ENCODE measurements at regions not wholly inside any gene's neighbourhood (a gene's known extent, or its start where the extent isn't known, plus 50 kb on each side); places are given as distances from the start of the nearest gene placed in this dataset.
"Not testable (repeated sequence)": the region's sequence is repeated elsewhere in the genome, so short reads cannot be mapped to it uniquely, and the experiment has no call there.

DNA sequence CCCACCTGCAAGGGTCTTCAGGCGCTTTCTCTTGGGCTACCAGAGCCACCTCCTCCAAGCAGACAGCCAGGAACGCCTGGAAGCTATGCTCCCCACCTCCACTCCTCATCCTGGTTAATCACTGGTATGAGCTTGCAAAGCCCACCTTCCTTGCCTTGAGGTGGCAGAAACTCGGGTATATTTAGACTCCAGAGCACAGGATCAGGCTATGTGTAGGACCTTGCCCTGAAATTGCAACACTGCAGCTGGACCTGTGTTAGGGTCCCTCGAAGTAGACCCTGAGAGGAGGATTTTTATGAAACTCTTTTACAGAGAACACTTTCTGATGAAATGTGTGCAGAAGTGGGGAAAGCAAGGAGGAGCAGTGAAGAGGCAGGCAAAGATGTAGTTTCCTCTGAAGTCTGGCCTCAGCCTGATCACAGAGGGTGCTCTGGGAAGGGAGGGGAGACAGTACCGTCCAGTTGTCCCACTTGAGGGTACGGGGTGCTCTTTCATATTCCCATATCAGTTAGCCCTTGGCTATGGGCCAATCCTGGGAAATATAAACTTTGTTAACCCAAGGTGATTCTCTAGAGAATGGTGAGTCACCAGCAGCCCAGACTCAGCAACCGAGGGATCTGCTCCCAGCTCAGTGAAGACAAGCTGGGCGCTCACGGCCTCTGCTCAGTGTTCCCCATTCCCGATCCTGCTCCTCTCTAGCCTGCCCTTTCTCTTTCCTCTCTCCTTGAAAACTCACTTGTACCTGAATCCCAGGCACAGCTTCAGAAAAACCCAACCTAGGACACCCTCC lies 157.9 kb downstream of the UQCRFS1 start:
- no peak for DNase-seq (ENCODE audit: low read depth)

DNA sequence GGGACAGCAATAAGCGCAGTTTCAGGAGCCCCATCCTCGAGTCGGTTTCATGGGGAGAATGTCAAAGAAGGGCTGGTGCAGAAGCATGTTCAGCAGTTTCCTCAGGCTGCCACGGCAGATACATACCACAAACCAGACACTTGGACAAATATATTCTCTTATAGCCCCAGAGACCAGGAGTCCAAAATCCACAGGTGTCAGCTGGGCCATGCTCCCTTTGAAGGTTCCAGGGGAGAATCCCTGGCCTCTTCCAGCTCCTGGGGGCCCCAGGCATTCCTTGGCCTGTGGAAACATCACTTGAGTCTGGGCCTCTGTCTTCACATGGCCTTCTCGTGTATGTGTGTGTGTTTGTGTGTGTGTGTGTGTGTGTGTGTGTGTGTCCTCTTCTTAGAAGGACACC lies 164.1 kb downstream of the UQCRFS1 start:
- no peak for DNase-seq (ENCODE audit: low read depth)

DNA sequence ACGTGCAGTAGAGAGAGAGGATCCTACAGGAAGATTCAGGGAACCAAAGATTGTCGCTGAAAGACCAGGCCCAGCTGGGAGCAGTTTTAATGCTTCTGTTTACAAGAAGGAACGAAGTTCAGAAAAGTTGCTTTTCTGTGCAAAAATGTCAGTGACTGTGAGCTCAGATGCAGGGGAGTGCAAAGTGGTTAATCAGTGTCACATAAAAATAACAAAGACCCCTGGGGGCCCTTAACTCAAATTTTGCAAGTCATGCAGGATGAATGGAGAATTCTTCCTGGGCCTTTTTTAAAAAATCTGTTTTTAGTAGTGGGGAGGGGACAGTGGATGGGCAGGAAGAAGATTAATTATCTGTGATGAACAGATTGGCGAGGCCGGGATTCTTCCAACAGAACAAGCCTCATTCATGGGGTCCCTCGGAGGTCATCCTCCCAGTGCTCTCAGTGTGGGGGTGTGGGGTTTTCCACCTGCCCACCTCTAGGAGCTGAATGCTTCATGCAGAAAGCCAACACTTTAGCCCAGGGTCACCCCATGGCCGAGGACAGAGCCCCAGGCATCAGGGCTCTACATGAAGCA lies 167.2 kb downstream of the UQCRFS1 start:
- no peak for DNase-seq (ENCODE audit: low read depth)

DNA sequence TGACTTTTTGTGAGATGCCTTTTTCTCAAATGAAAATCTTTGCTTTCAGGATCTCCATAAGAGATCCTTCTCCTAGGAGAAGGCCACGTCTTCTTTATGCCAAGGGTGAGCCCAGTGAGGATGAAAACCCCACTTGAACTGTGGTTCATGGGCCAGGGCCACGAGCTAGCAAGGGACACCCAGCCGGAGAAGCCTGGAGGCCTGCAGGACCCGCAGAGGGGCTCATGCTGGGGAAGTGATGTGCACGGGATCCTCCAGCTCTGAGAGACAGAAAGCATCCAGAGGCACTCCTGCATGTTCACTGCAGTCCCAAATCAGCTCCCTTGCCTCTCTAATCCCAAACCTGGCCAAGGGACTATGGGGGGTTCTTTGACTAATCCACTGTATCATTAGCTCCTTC lies 168.9 kb downstream of the UQCRFS1 start:
- no peak for DNase-seq (ENCODE audit: low read depth)

DNA sequence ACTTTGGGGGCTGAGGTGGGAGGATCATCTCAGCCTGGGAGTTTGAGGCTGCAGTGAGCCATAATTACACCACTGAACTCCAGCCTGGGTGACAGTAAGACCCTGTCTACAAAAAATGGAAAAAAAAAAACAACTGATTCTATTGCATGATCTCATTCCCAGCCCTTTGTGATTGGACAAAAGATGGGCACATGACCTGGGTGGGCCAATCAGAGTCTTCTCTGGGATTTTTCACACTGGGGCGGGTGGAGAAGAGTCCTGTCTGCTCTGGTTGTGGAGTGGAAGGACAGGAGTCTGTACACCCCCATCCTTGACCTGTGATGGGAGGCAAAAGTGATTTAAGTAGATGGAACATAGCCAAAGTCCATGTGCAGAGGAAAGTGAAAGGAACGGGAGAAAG lies 170.5 kb downstream of the UQCRFS1 start:
- DNase-seq (ENCODE audit: low read depth): no peak

DNA sequence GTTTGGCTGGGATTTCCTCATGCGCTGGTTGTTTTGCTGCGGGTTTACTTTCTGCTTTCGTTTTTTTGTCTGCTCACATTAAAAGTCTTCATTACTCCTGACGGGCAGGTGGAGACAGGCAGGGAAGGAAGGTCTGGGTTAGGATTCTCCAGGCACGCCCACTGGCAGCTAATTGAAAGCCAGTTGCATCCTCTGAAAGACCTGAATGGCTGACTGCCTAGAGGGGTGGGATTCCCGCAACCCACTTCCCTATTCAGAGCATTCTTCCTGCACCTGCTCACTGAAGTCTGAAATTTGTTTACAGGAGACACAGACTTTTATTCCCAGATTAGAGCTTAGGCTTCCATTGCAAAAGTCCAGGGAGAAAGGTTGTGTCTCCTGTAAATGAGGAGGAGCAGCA lies 172.0 kb downstream of the UQCRFS1 start:
- no peak for DNase-seq (ENCODE audit: low read depth)

DNA sequence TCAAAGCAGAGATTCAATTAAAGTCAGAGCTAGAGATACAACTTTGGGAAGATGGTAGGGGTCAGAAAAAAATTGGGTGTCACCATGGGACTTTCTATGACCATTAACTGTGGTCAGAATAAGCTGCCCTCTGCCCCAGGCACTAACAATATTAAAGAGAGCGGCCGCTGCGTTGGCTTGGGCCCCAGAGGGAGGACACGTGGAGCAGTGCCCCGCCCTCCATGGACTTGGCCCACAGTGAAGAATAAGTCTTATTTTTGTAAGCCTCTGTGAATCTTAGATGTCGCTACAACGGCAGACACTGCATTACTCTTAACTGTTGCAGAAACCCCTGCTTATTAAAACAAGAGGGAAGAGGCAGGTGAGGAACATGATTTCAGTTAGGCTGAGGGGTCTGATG lies 172.7 kb downstream of the UQCRFS1 start:
- no peak for DNase-seq (ENCODE audit: low read depth)

DNA sequence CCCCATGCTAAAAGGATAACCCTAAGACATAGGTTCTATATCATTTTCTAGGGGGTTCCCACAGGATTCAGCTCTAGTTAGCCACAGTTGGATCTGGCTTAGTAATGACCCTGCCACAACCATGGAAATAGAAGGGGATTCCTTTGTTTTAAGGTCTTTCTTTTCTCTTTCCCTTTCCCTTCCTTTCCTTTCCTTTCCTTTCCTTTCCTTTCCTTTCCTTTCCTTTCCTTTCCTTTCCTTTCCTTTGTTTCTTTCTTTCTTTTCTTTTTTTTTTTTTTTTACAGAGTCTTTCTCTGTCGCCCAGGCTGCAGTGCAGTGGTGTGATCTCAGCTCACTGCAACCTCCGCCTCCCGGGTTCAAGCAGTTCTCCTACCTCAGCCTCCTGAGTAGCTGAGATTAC lies 173.9 kb downstream of the UQCRFS1 start:
- not testable (repeated sequence) for DNase-seq (ENCODE audit: low read depth)

DNA sequence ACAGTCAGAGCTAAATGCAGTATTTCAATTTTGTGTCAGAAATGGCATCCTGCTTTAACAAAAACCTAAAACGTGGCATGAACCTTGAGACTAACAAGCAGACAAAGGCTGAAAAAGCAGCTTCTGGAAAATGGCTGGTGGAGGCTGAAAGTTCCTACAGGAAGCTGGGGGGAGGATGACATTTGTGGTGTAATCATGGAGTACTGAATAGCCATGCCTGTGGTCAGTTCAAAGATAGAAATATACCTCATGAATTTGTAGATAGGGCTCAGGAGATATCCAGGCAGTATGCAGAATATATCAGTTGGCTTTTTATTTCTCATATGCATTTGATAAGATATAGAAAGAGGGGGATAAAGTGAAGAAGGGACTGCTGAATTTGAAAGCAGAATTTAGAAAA lies 181.7 kb downstream of the UQCRFS1 start:
- no peak for DNase-seq (ENCODE audit: low read depth)

DNA sequence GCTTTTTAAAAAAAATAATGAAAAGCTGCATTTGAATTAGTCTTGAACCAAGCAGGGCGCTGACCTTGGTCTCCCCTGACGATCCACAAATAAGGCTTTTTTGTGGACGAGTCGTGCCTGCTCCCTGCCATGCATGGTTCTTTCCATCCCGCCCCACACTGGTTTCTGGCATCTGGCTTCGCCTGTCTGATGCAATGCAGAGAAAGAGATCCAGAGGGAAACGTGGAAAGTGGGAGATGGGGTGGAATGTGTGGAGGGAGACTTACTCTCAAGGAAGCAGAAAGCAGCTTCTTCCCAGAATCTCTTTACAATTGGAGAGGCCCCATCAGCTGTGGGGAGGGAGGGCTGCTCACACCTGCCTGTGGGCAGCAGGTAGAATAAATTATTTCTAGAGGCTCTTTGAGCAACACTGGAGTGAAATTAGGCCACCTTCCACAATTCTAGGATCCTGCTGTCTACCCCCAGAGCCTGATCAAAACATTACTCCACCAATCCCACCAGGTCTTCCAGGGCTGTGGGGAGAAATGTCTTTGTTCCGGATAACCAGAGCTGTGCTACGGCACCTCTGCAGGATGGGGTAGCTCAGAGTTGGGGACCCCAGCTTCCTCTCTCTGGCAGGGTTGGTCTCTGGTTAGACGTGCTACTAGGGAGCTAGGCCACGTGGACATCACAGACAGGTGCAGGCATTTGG lies 183.5 kb downstream of the UQCRFS1 start:
- no peak for DNase-seq (ENCODE audit: low read depth)

DNA sequence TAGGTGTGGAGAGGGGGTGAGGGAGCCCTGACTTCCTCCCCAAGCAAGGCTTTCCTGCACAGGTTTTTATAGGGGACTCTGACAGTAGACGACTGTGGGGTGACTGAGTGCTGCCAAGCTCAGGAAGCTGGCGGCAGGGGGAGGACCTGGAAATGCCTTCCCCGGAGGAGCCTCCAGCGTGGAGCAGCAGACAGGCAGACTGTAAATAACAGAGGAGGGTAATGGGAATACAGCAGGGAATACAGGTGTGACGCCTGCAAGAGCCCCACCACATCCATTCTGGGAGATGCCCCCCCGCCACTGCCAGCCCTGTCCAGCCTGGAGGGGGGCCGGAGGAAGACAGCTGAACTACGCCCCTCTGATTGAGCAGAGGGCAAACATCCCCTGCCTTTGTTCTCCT lies 190.4 kb downstream of the UQCRFS1 start:
- no peak for DNase-seq (ENCODE audit: low read depth)

DNA sequence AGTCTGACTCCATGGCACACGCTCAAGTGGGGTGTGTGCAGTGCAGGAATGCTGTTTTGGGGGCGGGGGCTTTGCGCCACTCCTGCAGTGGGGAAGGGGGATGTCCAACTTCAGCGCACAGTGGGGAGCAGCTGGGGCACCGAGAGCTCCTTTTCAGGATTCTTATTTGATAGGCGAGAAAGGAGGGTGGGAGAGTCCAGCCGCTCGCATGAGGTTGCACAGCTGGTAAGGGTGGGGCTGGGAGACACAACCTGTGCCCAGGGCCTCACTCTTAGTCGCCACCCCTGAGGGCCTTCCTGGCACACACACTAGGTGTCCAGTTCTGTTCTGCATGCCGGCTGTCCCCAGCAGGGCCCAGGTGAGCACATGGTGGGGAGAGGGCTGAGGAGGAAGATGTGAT lies 190.8 kb downstream of the UQCRFS1 start:
- no peak for DNase-seq (ENCODE audit: low read depth)

DNA sequence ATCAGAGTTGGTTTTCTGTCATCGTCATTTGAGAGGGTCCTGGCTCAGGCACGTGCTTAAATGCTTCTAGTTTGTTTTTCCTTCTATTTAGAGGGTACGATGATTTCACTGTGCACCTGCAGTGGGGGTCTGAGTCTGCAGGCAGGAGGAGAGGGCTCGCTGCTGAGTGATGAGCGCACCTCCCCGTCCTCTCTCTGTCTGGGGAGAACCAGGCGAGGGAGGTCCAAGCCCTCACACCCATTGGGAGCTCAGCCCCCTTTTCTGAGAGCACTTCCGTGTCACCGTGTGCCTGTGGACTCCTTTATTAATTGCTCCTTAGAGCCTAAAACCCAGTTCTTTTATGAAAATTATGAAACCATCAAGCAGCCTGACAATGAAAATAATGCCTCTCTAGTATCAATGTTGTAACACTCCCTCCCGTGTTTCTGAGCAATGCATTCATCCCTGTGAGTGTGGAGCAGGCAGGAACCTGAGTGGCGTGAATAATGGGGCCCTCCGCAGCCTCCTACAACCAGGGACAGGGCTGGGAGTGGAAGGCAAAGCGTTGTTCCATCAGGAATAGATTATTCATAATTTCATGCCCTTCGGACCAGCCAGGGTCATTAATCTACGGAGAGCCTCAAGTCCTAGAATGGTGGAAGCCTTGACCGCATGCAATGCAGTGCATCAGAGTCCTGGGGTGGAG lies 191.6 kb downstream of the UQCRFS1 start:
- DNase-seq (ENCODE audit: low read depth): no peak

DNA sequence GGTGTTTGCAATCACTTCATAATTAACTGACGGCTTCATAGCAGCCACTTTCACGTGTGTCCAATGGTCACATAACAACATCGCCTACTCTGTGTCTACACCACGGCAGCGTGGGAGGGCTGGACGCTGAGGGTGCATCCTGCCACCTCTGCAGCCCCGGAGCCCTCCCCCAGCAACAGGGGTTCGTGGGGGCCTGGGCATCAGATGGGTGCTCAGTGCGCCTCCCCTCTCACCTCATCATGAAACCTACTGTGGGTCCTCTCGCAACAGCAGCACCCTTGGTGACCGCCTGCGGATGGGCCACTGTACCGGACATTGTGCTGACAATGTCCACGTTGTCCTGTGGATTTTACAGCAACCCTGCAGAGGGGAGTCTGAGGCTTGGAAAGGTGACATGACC lies 193.5 kb downstream of the UQCRFS1 start:
- DNase-seq (ENCODE audit: low read depth): no peak

DNA sequence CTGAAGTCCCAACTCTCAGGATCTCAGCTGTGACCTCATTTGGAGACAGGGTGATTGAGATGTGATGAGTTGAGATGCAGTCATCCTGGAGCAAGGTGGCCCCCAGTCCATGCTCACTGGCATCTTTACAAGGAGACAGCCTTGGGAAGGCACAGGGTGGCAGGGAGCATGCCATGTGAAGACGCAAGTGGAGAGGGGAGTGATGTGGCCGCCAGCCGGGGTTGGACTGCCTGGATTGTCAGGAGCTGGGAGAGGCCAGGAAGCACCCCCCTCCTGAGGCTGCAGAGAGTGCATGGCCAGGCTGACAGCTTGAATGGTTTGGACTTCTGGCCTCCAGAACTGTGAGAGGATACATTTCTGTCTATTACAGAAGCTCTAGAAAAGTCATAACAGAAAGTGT lies 194.4 kb downstream of the UQCRFS1 start:
- DNase-seq (ENCODE audit: low read depth): no peak

DNA sequence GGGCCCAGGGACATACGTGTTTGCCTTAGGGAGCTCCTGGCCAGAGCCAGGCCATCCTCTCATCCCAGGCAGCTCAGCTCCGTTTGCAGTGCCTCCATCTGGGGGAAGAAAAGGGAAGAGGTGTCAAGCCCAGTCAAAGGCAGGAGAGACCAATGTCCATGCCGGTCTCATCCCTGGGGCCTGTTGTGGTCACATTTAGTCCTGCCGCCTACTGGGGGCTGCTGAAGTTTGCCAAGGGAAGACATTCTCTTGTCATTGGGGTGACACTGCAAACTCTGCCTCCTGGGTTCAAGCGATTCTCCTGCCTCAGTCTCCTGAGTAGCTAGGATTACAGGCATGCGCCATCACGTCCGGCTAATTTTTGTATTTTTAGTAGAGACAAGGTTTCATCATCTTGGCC lies 195.2 kb downstream of the UQCRFS1 start:
- DNase-seq (ENCODE audit: low read depth): no peak

DNA sequence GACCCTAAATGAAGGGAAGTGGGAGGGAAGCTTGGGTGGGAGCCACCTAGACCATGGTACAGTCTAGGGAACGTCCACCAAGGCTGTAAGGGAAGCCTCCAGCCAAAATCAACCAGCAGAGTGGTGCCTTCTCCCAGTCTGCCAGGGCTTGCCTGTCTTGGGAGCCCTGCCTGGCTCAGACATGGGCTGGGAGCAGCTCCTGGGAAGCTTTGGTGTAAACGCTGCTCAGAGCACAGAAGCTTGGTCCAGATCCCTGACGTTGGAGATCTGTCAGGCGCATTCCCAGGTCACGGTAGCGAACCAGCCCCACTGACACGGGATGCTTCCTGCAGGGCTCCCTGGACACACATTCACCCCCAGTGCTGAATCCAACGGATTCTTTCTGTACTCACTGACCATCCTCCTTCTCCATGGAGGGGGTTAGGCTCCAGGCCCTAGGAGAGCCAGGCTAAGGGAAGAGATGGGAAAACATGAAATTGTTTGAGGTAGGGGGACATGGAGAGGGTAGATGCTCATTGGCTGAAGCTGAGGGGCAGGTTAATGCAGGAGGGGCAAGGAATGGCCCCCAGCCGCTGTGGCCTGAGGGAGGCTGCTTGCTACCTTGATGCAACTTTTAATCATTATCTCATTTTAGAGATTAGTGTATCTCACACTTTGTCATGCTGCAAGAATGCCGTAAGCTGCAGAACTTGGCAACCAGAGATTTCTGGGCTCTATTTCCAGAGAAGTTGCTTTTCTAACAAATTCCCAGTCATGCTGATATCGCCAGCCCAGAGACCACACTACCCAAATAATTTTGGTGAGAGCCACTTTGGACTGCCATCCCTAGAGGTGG lies 195.8 kb downstream of the UQCRFS1 start:
- no peak for DNase-seq (ENCODE audit: low read depth)

DNA sequence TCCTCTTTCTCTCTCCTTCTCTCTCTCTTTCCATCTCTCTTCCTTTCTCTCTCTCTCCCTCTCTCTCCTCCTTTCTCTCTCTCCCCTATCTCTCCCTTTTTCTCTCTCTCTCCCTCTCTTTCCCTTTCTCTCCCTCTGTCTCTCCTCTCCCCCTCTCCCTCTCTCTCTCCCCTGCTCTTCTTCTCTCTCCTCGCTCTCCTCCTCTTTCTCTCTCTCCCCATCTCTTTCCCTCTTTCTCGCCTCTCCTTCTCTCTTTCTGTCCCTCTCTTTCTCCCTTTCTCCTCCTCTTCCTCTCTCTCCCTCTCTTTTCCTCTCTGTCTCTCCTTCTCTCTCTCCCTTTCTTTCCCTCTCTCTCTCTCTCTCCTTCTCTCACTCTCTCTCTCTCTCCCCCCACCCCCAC lies 196.6 kb downstream of the UQCRFS1 start:
- DNase-seq (ENCODE audit: low read depth): no peak

DNA sequence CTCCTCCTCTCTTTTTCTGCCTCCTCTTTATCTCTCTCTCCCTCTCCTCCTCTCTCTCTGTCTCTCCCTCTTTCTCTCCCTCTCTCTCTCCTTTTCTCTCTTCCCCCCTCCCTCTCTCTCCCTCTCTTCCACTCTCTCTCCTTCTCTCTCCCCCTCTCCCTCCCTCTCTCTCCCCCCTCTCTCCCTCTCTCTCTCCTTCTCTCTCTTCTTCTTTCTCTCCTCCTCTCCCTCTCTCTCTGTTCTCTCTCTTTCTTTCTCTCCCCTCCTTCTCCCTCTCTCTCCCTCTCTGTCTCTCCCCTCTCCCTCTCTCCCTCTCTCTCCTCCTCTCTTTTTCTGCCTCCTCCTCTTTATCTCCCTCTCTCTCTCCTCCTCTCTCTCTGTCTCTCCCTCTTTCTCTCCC lies 197.4 kb downstream of the UQCRFS1 start:
- DNase-seq (ENCODE audit: low read depth): no peak

DNA sequence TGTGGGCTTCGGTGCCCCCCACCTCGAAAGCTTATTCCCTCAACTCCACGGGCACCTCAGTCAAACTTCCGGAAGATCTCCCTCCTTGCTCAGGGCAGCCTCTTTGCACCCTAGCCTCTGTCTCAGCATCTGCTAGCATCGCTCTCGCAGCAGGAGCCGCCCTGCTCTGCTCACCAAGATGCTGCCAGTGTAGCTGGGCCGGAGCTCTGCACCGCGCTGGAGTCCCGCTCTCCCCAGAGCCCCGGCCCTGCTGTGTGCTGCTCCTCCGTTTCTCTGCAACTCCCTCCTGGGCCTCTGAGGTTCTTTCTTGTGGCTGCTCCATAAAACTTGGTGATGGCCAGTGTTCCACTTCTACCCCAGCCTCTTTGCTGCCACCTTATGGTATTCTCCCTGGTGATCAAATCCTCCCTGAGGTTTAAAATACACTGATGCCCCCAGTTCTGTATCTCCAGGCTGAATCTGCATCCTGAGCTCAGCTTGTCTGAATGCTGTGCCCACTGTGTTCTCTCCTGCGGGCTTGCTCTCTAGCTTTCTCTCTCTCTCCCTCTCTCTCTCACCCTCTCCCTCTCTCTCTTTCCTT lies 198.0 kb downstream of the UQCRFS1 start:
- no peak for DNase-seq (ENCODE audit: low read depth)

DNA sequence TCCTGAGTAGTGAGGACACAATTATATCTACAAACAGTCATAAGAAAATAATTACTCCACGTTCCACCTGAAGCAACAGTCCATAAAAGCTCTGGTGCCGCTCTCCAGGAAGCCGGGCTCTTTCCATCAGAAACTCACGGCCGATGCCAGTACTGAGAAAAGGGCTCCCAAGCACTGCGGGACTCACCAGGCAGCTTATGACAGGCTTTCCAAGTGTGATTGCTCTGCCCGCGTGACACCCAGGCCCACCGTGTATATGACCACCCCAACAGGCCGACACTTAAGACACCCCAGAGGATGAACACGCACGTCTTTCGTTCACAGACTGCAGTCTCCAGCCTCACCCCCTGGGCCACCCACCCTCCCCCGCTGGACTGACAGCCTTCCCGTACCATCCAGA lies 199.0 kb downstream of the UQCRFS1 start:
- DNase-seq (ENCODE audit: low read depth): no peak

DNA sequence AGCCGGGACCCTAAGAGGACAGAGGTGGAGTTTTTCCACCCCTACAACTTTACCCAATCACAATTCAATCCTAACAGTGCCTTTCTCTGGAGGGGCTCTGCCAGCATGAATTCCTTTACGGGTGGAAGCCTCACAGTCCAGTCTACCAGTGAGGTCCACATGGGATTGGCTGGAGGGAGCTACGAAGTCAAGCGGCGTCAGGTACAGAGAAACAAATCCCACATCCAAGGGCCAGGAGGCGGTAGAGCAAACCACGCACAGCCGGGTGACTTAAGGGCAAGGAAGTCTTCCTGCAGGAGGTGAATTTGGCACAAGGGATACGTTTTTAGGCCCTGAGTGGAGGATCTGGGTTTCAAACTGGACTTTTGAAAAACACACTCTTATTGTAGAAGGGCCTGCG lies 199.6 kb downstream of the UQCRFS1 start:
- no peak for DNase-seq (ENCODE audit: low read depth)
